ENCODE measurements at regions not wholly inside any gene's neighbourhood (a gene's known extent, or its start where the extent isn't known, plus 50 kb on each side); places are given as distances from the start of the nearest gene placed in this dataset.

- TF ChIP-seq EP300 (IDR thresholded peaks at IDR 0.05; ENCODE audit: low read length), result no peak
- no peak for TF ChIP-seq JUND (IDR thresholded peaks at IDR 0.05; ENCODE audit: borderline replicate concordance, low read depth, low read length)
- TF ChIP-seq JUND (tag; IDR thresholded peaks at IDR 0.05; ENCODE audit: borderline replicate concordance, low read depth, low read length), result no peak
- no peak for TF ChIP-seq SUPT5H (IDR thresholded peaks at IDR 0.05)
- TF ChIP-seq CTCF (IDR thresholded peaks at IDR 0.05 in 2 of 3, conservative IDR thresholded peaks at IDR 0.05 in 1 of 3; ENCODE audit: insufficient read depth in 2 of 3, low read depth in 1 of 3, low read length in 3 of 3), result no peak
- TF ChIP-seq CHD2 (IDR thresholded peaks at IDR 0.05; ENCODE audit: low read depth, low read length), result no peak
Measured at GRCh38 chr6:19204445-19204844, 632.7 kb upstream of the ID4 start.
